GM15510 (cell line): ENCODE measurements at regions not wholly inside any gene's neighbourhood (a gene's known extent, or its start where the extent isn't known, plus 50 kb on each side); places are given as distances from the start of the nearest gene placed in this dataset.

Source experiments
- POLR2A ChIP-seq: IDR thresholded peaks from 3 replicates; pipeline ENCODE4 v1.6.1; 2011; ENCODE audit warnings: borderline replicate concordance; ENCODE audit not compliant: insufficient read length; ENCODE audit errors: extremely low read depth

DNA sequence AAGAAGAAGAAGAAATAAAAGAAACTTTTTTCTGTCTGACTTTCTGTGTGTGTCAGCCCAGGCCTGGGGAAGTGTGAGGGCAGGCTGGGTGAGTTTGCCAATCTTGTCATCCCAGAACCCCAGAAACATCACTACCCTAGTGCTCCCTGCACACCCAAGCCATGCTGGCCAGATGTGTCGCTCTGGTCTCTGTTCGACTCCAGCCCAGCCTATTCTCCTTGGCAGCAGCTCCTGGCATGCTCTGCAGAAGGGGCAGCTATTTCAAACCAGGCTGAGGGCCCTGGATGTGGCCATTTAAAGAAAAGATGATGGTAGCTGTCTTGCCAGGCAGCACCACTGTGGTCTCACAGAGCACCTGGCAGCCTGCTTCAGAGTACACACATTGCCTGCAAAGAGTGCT, 334.1 kb downstream of the RPS24 start:
- TF ChIP-seq POLR2A: no peak

DNA sequence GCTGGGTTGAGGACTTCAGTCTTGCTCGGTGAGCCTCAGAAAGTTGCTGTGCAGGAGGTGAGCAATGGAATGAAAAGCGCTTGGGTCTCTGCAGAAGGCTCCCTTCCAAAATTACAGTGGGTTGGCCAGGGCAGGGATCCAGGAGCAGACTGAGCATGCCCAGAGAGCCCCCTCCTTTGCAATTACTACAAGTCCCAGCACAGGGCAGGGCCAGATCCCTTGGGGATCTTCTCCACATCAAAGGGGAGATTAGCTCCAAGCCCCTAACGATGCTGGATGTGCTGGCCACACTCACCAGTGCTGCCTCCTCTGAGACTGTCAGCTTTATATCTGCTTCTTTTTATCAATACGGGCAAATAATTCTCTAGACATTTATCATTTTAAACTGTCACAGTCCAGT, 337.5 kb downstream of the RPS24 start:
- no peak for TF ChIP-seq POLR2A

DNA sequence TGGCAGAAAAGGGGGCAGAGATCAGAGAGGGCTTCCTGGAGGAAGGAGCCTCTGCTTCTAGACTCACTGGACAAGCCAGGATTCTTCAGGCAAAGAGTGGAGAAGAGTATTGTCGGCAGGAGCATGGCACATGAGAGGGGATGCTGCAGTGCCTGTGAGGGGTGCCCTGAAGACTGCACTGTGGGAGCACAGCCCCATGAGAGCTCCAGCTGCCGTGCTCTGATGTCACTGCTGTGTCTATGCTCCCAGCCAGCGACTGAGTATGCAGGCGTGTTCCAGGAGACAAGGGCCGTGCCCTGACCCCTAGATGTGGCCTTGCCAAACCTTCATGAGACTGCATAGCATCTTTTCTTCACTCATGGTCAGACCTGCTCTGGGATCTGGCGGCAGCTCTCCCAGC, 339.1 kb downstream of the RPS24 start:
- no peak for TF ChIP-seq POLR2A

DNA sequence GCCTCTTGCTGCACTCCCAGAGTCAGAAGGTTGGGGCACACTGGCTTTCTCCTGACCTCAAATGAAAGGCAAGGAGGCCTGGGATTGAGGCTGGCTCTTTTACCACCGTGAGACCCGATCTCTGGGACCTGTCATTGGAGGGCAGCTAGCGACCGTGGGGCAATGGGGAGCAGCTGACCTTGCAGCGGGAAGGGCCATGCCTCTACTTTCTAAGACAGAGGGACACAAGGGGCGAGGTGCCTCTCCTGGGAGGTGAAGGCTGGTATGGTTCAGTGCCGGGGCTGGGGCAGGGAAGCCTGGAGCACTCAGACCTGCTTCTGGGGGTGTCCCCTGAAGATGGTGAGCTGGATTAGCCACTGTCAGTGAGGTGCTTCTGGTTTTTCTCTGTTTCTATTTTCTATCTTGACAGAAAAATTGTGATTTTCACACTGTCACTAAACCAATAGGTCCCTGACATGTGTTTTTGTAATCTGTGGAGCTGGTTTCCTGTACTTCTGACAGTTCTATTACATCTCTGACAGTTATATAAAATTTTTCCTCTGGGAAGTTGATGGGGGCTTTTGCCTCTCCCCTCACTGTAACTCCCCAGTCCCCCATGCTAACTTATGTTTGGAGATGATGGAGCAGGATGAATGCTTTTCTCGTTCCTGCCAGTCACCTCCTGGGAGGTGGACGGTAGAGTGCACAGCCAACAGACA, 340.8 kb downstream of the RPS24 start:
- no peak for TF ChIP-seq POLR2A

DNA sequence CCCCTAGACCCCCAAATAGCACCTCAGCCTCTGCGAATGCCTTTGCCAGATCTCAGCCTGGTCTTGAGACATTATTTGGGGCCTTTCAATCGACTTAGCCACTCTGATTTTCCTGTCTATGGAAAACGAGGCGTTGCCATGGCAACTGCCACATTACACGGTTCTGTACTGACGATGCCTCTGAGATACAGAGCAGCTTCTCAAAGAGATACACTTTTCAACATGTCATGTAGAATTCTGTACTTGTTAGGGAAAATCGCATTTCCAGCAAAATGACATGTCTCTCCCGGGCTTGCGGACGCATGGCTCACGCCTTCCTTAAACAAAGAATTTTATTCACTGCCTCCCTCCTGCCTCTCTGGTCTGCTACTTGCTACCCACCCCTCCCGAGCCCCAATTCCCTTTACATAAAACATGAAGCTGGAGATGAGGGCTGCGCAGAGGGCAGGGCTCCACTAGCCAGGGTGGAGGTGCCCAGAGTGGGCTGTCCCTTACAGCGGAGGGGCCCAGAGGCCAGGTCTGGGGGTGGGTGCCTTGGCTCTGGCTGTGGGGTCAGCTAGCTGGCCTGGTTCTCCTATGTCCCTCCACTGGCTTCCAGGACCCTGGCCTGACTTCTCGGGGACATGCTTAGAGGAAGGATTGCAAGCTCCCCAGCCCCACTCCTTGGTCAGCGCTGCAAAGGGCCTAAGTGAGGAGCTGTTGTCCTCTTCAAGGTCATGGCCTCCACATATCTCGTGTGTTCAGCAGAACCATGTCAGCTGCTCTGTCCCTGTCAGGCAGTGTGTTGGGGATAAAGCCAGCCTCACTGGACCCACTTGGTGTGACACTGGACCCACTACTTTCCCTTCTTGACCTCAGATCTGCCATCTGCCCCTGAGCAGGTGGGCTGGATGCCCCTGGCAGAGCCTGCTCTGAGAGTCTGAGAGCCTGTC, 342.5 kb downstream of the RPS24 start:
- no peak for TF ChIP-seq POLR2A

DNA sequence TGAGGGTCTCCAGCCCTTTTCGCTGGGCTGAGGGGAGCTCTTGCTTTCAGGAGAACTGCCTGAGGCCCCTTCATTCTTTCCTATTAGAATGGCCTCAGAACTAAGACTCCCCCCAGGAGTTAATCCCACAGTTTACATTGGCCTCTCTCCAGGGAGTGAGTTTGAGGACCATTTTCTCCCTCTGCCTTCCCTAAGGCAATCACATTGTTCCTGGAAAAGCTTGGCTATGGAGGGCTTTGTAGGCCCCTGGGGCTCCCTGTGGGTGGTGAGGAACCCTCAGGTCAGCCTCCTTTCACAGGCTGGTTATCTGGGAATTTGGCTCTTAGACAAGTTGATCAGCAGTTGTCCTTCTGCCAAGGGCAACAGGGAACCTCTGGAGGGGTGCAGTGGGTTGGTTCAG, 343.7 kb downstream of the RPS24 start:
- TF ChIP-seq POLR2A: no peak

DNA sequence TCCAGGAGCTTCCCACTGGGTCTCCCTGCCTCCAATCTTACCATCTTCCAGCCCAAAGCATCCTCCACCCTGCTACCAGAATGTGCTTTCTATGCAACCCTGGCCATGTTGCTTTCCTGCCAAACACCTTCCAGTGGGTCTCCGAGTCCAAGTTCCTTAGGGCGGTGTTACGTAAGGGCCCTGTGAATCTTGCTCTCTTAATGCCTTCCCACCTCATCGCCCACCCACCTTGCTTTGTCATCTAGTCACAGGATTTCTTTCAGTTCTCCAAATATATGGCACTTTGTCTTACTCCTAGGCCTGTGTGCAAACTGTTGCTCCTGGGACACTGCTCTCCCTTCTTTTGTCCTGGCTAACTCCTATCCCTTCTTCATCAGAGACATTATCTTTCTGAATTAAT, 344.5 kb downstream of the RPS24 start:
- TF ChIP-seq POLR2A: no peak

DNA sequence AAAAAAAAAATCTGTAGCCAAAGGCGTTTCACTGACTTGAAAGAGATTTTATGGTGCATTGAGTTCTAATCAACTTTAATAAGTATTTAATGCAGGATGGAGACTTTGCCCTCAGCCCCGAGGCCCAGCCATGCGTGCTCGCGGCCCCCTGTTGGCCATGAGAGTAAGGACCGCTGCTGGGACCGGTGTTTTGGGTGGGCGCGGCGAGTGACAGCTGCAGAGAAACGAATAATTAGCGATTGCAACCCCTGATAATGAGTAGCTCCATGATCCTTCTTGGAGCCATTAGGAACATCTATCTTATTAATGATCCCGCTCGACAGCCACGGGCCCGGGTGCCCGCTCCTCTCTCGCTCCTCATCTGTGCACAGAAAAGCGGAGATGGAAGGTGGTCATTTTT, 347.4 kb downstream of the RPS24 start:
- no peak for TF ChIP-seq POLR2A

DNA sequence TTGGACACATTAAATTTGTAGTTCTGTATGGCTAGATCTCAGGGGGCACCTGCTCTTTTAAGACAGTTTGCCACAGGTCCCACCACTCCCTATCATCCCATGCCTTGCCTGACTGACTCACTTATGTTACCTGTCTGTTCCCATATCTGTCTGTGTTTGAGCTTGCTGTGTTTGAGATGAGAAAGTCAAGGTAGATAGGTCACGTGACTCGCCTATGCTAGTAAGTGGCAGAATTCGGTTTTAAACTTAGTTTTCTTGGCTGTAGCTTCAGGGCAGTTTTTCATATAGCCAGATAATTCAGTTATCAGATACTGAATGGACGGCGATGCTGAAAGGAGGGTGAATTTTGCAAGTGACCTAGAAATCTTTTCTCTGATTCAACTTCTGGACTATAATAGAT, 348.4 kb downstream of the RPS24 start:
- TF ChIP-seq POLR2A: no peak

DNA sequence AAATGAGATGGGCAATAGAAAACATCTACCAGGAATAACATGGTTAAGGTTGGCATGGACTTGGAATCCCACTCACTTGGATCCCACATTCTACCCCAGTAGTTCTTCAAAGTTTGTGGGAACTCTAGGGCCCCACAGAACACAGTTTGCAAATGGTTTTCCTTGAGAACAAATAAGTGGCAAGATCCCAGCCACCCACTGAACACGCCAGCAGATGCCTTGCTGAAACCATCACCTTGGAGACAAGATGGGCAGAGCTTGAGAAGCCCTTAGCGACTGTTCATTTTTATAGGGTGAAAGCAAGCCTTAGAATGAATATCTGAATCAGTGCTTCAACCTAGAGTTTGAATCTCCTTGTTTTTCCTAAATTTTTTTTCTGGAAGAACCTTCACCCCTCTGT, 349.1 kb downstream of the RPS24 start:
- TF ChIP-seq POLR2A: no peak

DNA sequence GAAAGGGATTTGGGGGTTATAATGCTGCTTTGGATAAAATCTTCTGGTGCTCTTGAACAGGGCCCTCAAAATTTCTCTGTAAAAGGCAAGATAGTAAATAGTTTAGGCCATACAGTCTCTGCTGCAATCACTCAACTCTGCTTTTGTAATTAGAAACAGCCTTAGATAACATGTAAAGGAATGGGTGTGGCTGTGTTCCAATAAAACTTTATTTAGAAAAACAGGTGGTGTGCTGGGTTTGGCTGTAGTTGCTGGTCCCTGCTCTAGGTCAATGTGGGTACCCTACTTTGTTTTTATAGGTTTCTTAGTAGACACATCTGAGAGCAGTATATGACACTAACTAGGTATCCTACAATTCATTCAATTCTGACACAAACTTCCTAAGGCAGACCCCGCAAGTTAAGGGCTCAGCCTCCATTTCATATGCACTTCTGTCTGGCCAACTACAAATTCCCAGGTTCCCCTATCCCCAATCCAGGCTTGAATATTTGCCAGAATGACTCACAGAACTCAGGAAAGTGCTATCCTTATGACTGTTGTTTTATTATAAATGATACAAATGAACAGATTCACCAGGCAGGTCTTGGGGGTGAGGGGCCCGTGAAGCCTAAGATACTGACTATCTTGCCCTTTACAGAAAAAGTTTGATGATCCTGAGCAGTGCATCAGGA, 349.9 kb downstream of the RPS24 start:
- no peak for TF ChIP-seq POLR2A

DNA sequence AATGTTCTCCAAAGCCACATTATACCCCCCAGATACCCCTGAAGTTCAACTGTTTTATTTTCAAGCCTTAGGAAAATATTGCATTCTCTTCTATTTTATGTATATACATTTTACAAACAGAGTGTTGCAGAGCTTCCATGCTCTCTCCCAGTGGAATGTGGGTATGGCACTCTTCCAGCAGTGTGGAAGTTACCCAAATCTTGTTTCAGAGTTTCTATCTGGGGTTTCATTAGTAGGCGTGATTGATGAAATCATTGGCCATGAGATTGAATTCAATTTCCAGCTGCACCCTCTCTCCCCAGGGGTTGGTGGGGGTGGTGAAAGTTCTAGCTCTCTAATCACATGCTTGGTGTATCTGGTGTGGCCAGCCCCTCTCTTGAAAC, 350.4 kb downstream of the RPS24 start:
- TF ChIP-seq POLR2A: no peak

DNA sequence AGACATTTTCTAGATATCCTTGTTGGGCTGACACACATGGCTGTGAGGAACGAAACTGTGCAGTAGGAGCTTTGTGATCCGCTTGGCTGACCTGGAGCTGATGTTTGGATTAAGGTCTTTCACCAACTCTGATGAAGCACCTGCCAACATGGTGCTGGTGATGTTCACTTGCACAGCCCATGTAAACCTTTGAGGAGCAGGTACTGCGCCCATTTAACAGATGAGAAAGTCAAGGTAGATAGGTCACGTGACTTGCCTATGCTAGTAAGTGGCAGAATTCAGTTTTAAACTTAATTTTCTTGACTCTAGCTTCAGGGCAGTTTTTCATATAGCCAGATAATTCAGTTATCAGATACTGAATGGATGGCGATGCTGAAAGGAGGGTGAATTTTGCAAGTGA, 351.9 kb downstream of the RPS24 start:
- TF ChIP-seq POLR2A: no peak

DNA sequence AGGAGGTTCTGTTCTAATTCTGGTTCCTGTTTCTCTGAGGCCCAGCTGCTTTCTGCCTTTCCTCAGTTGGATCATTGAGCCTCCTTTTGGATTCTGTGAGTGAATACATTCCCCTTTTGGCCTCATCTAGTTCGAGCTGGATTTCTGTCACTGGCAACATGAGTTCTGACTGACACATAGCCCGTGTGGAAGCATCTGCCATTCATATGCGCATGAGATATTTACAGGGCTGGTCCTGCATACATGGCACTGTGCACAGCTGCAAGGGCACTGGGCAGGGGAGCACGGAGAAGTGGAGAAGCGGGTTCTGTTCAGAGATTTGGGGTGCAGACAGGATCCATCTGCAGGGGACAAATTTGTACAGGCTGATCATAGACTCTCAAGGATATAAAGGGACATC, 352.8 kb downstream of the RPS24 start:
- no peak for TF ChIP-seq POLR2A

DNA sequence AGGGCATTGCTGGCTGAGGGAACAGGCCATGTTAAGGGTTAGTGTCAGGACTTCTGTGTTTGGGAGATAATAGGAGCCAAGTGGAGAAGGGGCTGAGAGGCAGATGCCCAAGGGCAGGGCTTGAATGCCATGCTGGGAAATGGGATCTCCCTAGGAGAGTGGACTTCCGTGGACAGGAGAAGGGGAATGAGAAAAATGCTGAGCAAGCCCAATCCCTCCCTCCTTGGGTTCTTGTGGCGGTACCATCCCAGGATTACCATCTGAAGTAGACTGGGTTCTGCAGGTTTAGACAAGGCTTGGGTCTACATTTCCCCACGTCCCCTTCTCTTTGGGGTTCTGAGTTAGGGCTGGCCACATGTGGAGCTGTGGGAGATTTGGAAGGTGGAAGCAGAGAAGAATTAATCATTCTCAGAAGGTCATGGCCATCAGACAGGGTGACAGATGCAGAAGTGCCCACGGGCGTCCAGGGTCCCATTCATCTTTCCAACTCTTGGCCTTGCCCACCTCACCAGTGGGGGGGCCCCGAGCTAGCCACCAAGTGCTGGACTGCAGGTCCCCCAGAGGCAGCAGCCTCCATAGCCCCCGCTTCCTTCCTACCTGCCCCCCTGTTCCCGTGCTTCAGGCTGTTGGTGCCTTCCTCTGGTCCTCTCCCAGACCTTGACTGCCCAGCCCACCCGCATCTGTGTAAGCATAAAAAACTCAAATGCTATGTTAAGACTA, 354.8 kb downstream of the RPS24 start:
- TF ChIP-seq POLR2A: no peak
